ENCODE measurements at regions not wholly inside any gene's neighbourhood (a gene's known extent, or its start where the extent isn't known, plus 50 kb on each side); places are given as distances from the start of the nearest gene placed in this dataset.

- Histone ChIP-seq H3K9ac (ENCODE audit: low read depth, low read length) (no peak overlapping the region), H2AFZ (ENCODE audit: low read depth, low read length) (no peak overlapping the region), H3K27ac (ENCODE audit: low read length) (no peak overlapping the region), H3K4me2 (ENCODE audit: insufficient read depth, low read length) (no peak overlapping the region), H3K79me2 (ENCODE audit: insufficient read depth, low read length) (no peaks in the 10 kb centered on the region), H4K20me1 (ENCODE audit: insufficient read depth, low read length) (no peaks in the 10 kb centered on the region), H3K27me3 (ENCODE audit: insufficient read depth, low read length, poor library complexity) (no peaks in the 10 kb centered on the region), H3K4me3 (ENCODE audit: low read depth in 1 of 2, low read length in 2 of 2) (no peak overlapping the region), H3K4me1 (ENCODE audit: insufficient read depth, low read length) (no peaks in the 10 kb centered on the region), H3K9me3 (ENCODE audit: insufficient read depth, low read length, severe bottlenecking) (no peaks in the 10 kb centered on the region), H3K36me3 (ENCODE audit: insufficient read depth, low read length) (no peaks in the 10 kb centered on the region)
- DNase-seq (no peak), ATAC-seq (ENCODE audit: insufficient read depth, low read depth) (0 out of 3 replicates have a peak, but pooled peaks have one; percentile 31)
- TF ChIP-seq EZH2 (IDR thresholded peaks at IDR 0.05; ENCODE audit: borderline replicate concordance, low read depth, low read length, severe bottlenecking) (no peak), CTCF (IDR thresholded peaks at IDR 0.05; ENCODE audit: borderline replicate concordance, extremely low read depth, low read length, poor library complexity, severe bottlenecking) (no peak)
Observed at GRCh38 chr3:106161246-106161645, 292.4 kb upstream of the CBLB start.

GRCh38 chr3:106167728-106168127 lies 298.9 kb upstream of the CBLB start:
- DNase-seq, result no peak
- H3K4me2 ChIP-seq (ENCODE audit: insufficient read depth, low read length), result no peak overlapping the region
- no peaks in the 10 kb centered on the region for H4K20me1 ChIP-seq (ENCODE audit: insufficient read depth, low read length)
- H2AFZ ChIP-seq (ENCODE audit: low read depth, low read length), result no peak overlapping the region
- H3K9me3 ChIP-seq (ENCODE audit: insufficient read depth, low read length, severe bottlenecking), result no peaks in the 10 kb centered on the region
- H3K4me3 ChIP-seq (ENCODE audit: low read depth in 1 of 2, low read length in 2 of 2), result no peak overlapping the region
- H3K9ac ChIP-seq (ENCODE audit: low read depth, low read length), result no peak overlapping the region
- H3K27ac ChIP-seq (ENCODE audit: low read length), result no peak overlapping the region
- H3K79me2 ChIP-seq (ENCODE audit: insufficient read depth, low read length), result no peaks in the 10 kb centered on the region
- H3K27me3 ChIP-seq (ENCODE audit: insufficient read depth, low read length, poor library complexity), result no peaks in the 10 kb centered on the region
- H3K36me3 ChIP-seq (ENCODE audit: insufficient read depth, low read length), result no peaks in the 10 kb centered on the region
- TF ChIP-seq EZH2 (IDR thresholded peaks at IDR 0.05; ENCODE audit: borderline replicate concordance, low read depth, low read length, severe bottlenecking) (no peak), CTCF (IDR thresholded peaks at IDR 0.05; ENCODE audit: borderline replicate concordance, extremely low read depth, low read length, poor library complexity, severe bottlenecking) (no peak)
- ATAC-seq (ENCODE audit: insufficient read depth, low read depth), result no peak
- H3K4me1 ChIP-seq (ENCODE audit: insufficient read depth, low read length), result 0 out of 2 replicates have a peak, but pooled peaks cover 2% of the 10 kb centered on the region

- 0 out of 2 replicates have a peak, but pooled peaks cover 3% of the 10 kb centered on the region for H3K4me1 ChIP-seq (ENCODE audit: insufficient read depth, low read length)
- DNase-seq (no peak), ATAC-seq (ENCODE audit: insufficient read depth, low read depth) (no peak)
- no peaks in the 10 kb centered on the region for H3K79me2 ChIP-seq (ENCODE audit: insufficient read depth, low read length)
- H4K20me1 ChIP-seq (ENCODE audit: insufficient read depth, low read length), result no peaks in the 10 kb centered on the region
- no peak overlapping the region for H3K4me3 ChIP-seq (ENCODE audit: low read depth in 1 of 2, low read length in 2 of 2)
- H3K9me3 ChIP-seq (ENCODE audit: insufficient read depth, low read length, severe bottlenecking), result no peaks in the 10 kb centered on the region
- no peak overlapping the region for H3K27ac ChIP-seq (ENCODE audit: low read length)
- H3K9ac ChIP-seq (ENCODE audit: low read depth, low read length), result no peak overlapping the region
- H3K36me3 ChIP-seq (ENCODE audit: insufficient read depth, low read length), result no peaks in the 10 kb centered on the region
- H3K4me2 ChIP-seq (ENCODE audit: insufficient read depth, low read length), result no peak overlapping the region
- H3K27me3 ChIP-seq (ENCODE audit: insufficient read depth, low read length, poor library complexity), result no peaks in the 10 kb centered on the region
- no peak overlapping the region for H2AFZ ChIP-seq (ENCODE audit: low read depth, low read length)
- TF ChIP-seq EZH2 (IDR thresholded peaks at IDR 0.05; ENCODE audit: borderline replicate concordance, low read depth, low read length, severe bottlenecking), result no peak
- TF ChIP-seq CTCF (IDR thresholded peaks at IDR 0.05; ENCODE audit: borderline replicate concordance, extremely low read depth, low read length, poor library complexity, severe bottlenecking), result no peak
Observed at GRCh38 chr3:106168962-106169750, 300.3 kb upstream of the CBLB start.
